PC-3 (cell line): ENCODE measurements at regions not wholly inside any gene's neighbourhood (a gene's known extent, or its start where the extent isn't known, plus 50 kb on each side); places are given as distances from the start of the nearest gene placed in this dataset.

Experiments used
- ATAC-seq: fragments of 200-7000 bp; cut with Tn5 transposase; 2 replicates; pipeline ENCODE4 v1.9.1; 2020; ENCODE audit warnings: mild to moderate bottlenecking, moderate library complexity
- BruUV-seq: library from RNA; stranded (reverse); fragments of 400-500 nt; replicated peaks from 2 replicates; lab custom pipeline; 2021; lab: Mats Ljungman, UMichigan
- CTCF ChIA-PET: fragments of 300-600 bp; sonication (Branson Sonifier 250); formaldehyde crosslinking; loops from one replicate; lab custom pipeline; 2022; ENCODE audit warnings: antibody characterized with exemption; lab: Charles Lee
- POLR2A ChIA-PET: fragments of 300-600 bp; sonication (Branson Sonifier 250); formaldehyde crosslinking; loops from one replicate; lab custom pipeline; 2022; ENCODE audit warnings: antibody characterized with exemption; ENCODE audit not compliant: unreplicated experiment; lab: Charles Lee
- DNase-seq: peaks from one replicate; pipeline ENCODE4 v3.0.0-alpha.2; 2015
- H2AFZ ChIP-seq: fragments of 300-600 bp; sonication (generic); 2 replicates; pipeline ENCODE4 v1.6.0; 2016; ENCODE audit warnings: antibody characterized with exemption, low read length
- H3F3A ChIP-seq: fragments of 300-600 bp; sonication (generic); one replicate; pipeline ENCODE4 v1.6.0; 2017; ENCODE audit warnings: antibody characterized with exemption, low read length, control low read depth, mild to moderate bottlenecking; ENCODE audit not compliant: unreplicated experiment
- H3K27ac ChIP-seq: fragments of 300-600 bp; sonication (generic); 2 replicates; pipeline ENCODE4 v1.5.1; 2016; ENCODE audit warnings: mild to moderate bottlenecking, low read length
- H3K27me3 ChIP-seq: fragments of 300-600 bp; sonication (generic); 2 replicates; pipeline ENCODE4 v1.6.1; 2016; ENCODE audit warnings: low read length, mixed read lengths
- H3K36me3 ChIP-seq: fragments of 300-600 bp; sonication (generic); 2 replicates; pipeline ENCODE4 v1.6.1; 2016; ENCODE audit warnings: low read depth, mixed run types, low read length, mixed read lengths
- H3K4me1 ChIP-seq: fragments of 300-600 bp; sonication (generic); 2 replicates; pipeline ENCODE4 v1.5.1; 2016; ENCODE audit warnings: low read length; ENCODE audit not compliant: insufficient read depth
- H3K4me2 ChIP-seq: fragments of 300-600 bp; sonication (generic); 2 replicates; pipeline ENCODE4 v1.6.0; 2016; ENCODE audit warnings: low read length
- H3K4me3 ChIP-seq: fragments of 300-600 bp; sonication (generic); 2 replicates; pipeline ENCODE4 v1.5.1; 2016; ENCODE audit warnings: mild to moderate bottlenecking, low read length, mixed read lengths
- H3K79me2 ChIP-seq: fragments of 300-600 bp; sonication (generic); 2 replicates; pipeline ENCODE4 v1.6.1; 2017; ENCODE audit warnings: low read length, mixed read lengths
- H3K9ac ChIP-seq: fragments of 300-600 bp; sonication (generic); 2 replicates; pipeline ENCODE4 v1.6.0; 2016; ENCODE audit warnings: mild to moderate bottlenecking, low read length
- H3K9me2 ChIP-seq: fragments of 300-600 bp; sonication (generic); replicated peaks from 2 replicates; pipeline ENCODE4 v1.6.1; 2016; ENCODE audit warnings: mixed run types, low read length, mixed read lengths
- H3K9me3 ChIP-seq: fragments of 300-600 bp; sonication (generic); 2 replicates; pipeline ENCODE4 v1.6.1; 2016; ENCODE audit warnings: low read length, mixed read lengths
- H4K20me1 ChIP-seq: fragments of 300-600 bp; sonication (generic); 2 replicates; pipeline ENCODE4 v1.6.1; 2016; ENCODE audit warnings: low read length, mixed read lengths
- CTCF ChIP-seq: fragments of 300-600 bp; sonication (generic); conservative IDR thresholded peaks from 2 replicates; pipeline ENCODE4 v1.5.1; 2017; ENCODE audit warnings: antibody characterized with exemption, low read depth, mild to moderate bottlenecking, low read length
- EZH2 ChIP-seq: fragments of 300-600 bp; sonication (generic); IDR thresholded peaks from one replicate; pipeline ENCODE4 v1.6.1; 2017; ENCODE audit warnings: antibody characterized with exemption, mild to moderate bottlenecking, low read length; ENCODE audit not compliant: unreplicated experiment
- EZH2phosphoT487 ChIP-seq: fragments of 300-600 bp; sonication (generic); IDR thresholded peaks from 2 replicates; pipeline ENCODE4 v1.6.1; 2018; ENCODE audit warnings: mild to moderate bottlenecking, antibody characterized with exemption, low read length, borderline replicate concordance
- intact Hi-C: fragments of 100-400 bp; cut with micrococcal nuclease; formaldehyde crosslinking; loops from 2 replicates; pipeline ENCODE4 v1.9.0; 2023

GRCh38 chr5:67669916-67670315 lies 473.3 kb upstream of the CD180 start:
- Histone ChIP-seq H3K9ac (no peak overlapping the region), H3K36me3 (no peaks in the 10 kb centered on the region), H3K79me2 (no peaks in the 10 kb centered on the region), H3K4me2 (no peak overlapping the region), H3K9me3 (no peaks in the 10 kb centered on the region), H3K27ac (no peak overlapping the region), H4K20me1 (no peaks in the 10 kb centered on the region), H2AFZ (no peak overlapping the region), H3K27me3 (no peaks in the 10 kb centered on the region), H3K4me1 (no peaks in the 10 kb centered on the region), H3K9me2 (no peaks in the 10 kb centered on the region), H3F3A (no peaks in the 10 kb centered on the region), H3K4me3 (no peak overlapping the region)
- TF ChIP-seq EZH2 (no peak), EZH2phosphoT487 (no peak), CTCF (no peak)
- BruUV-seq = no TSS peak
- ChIA-PET CTCF (no interaction called here), POLR2A (no interaction called here)
- ATAC-seq (no peak), DNase-seq (no peak)
- intact Hi-C loops = no loop called here

- intact Hi-C loops = no loop called here
- Histone ChIP-seq H3K27me3 (no peaks in the 10 kb centered on the region), H3K4me2 (no peak overlapping the region), H4K20me1 (no peaks in the 10 kb centered on the region), H3K4me1 (no peaks in the 10 kb centered on the region), H2AFZ (no peak overlapping the region), H3K36me3 (no peaks in the 10 kb centered on the region), H3F3A (no peaks in the 10 kb centered on the region), H3K27ac (no peak overlapping the region), H3K9me2 (no peaks in the 10 kb centered on the region), H3K4me3 (no peak overlapping the region), H3K9ac (no peak overlapping the region), H3K9me3 (no peaks in the 10 kb centered on the region), H3K79me2 (no peaks in the 10 kb centered on the region)
- no peak for TF ChIP-seq EZH2phosphoT487
- no peak for TF ChIP-seq EZH2
- no peak for TF ChIP-seq CTCF
- no peak for ATAC-seq
- DNase-seq = no peak
- BruUV-seq = no TSS peak
- ChIA-PET CTCF (no interaction called here), POLR2A (no interaction called here)
These were observed 463.6 kb upstream of the CD180 start for GRCh38 chr5:67660149-67660548.

- ATAC-seq = no peak
- H3K9me3 ChIP-seq = no peaks in the 10 kb centered on the region
- no peaks in the 10 kb centered on the region for H4K20me1 ChIP-seq
- H3K27ac ChIP-seq = no peak overlapping the region
- no peaks in the 10 kb centered on the region for H3K4me1 ChIP-seq
- H3K9ac ChIP-seq = no peak overlapping the region
- no peaks in the 10 kb centered on the region for H3K9me2 ChIP-seq
- ChIA-PET CTCF (no interaction called here), POLR2A (no interaction called here)
- intact Hi-C loops = no loop called here
- BruUV-seq = no TSS peak
- no peaks in the 10 kb centered on the region for H3K36me3 ChIP-seq
- no peaks in the 10 kb centered on the region for H3F3A ChIP-seq
- no peak for DNase-seq
- H3K4me3 ChIP-seq = no peak overlapping the region
- H3K4me2 ChIP-seq = no peak overlapping the region
- H2AFZ ChIP-seq = no peak overlapping the region
- no peaks in the 10 kb centered on the region for H3K79me2 ChIP-seq
- H3K27me3 ChIP-seq = no peaks in the 10 kb centered on the region
- TF ChIP-seq EZH2 (no peak), CTCF (no peak), EZH2phosphoT487 (no peak)
These were observed 462.7 kb upstream of the CD180 start for GRCh38 chr5:67659288-67659687.
